ENCODE measurements at regions not wholly inside any gene's neighbourhood (a gene's known extent, or its start where the extent isn't known, plus 50 kb on each side); places are given as distances from the start of the nearest gene placed in this dataset.

GRCh38 chr15:29919380-29919881, 97.2 kb upstream of the TJP1 start (continued):
- no peak for TF ChIP-seq ARID4A (CRISPR knock-in tag; IDR thresholded peaks at IDR 0.05; ENCODE audit: borderline replicate concordance)

- H3K36me3 ChIP-seq (replicated peaks in 1 of 2; ENCODE audit: control insufficient read depth in 1 of 2, insufficient read depth in 2 of 2, low read length in 2 of 2): no peaks in the 10 kb centered on the region
- CTCF ChIA-PET (ENCODE audit: low intra/inter-chr PET ratio, low total read pairs): no interaction called here
- H3K9ac ChIP-seq (ENCODE audit: insufficient read depth, low read depth, low read length): no peak overlapping the region
- POLR2A ChIA-PET: no interaction called here
- BruUV-seq (replicated peaks): no TSS peak
- H3K4me2 ChIP-seq (ENCODE audit: low read depth, low read length): no peak overlapping the region
- H3K9me3 ChIP-seq (ENCODE audit: low read length): no peaks in the 10 kb centered on the region
- ATAC-seq (no peak), DNase-seq (ENCODE audit: low spot score) (no peak), FAIRE-seq (no peak)
- intact Hi-C loops (cut with micrococcal nuclease; ENCODE audit: unreplicated experiment): no loop called here
- no peak overlapping the region for H3K4me3 ChIP-seq (replicated peaks in 1 of 3; ENCODE audit: insufficient read depth in 1 of 3, low read depth in 2 of 3, low read length in 3 of 3)
- H3K27ac ChIP-seq (ENCODE audit: extremely low read length, insufficient read depth, low read length): no peak overlapping the region
- H3K27me3 ChIP-seq (ENCODE audit: control insufficient read depth in 1 of 2, insufficient read depth in 2 of 2, low read length in 2 of 2): no peaks in the 10 kb centered on the region
- 56% methylated on average over 11 of the region's 11 CpGs for WGBS (ENCODE audit: low lambda C conversion rate)
- no peaks in the 10 kb centered on the region for H3K79me2 ChIP-seq (ENCODE audit: insufficient read depth, low read length)
- H3K4me1 ChIP-seq (ENCODE audit: insufficient read depth, low read length): no peaks in the 10 kb centered on the region
- in situ Hi-C loops (cut with HindIII; ENCODE audit: extremely low pct_ligation_motif_present, low pct_unique_long_range_greater_than_20kb): no loop called here
- H4K20me1 ChIP-seq (ENCODE audit: insufficient read depth, low read length): 0 out of 2 replicates have a peak, but pooled peaks cover 3% of the 10 kb centered on the region
- H2AFZ ChIP-seq (ENCODE audit: low read length): no peak overlapping the region
- TF ChIP-seq CSRNP2 (CRISPR knock-in tag; conservative IDR thresholded peaks at IDR 0.05; ENCODE audit: low read depth) (no peak), ATF1 (CRISPR knock-in tag; IDR thresholded peaks at IDR 0.05) (no peak), MIXL1 (CRISPR knock-in tag; IDR thresholded peaks at IDR 0.05) (no peak), ZNF713 (CRISPR knock-in tag; IDR thresholded peaks at IDR 0.05) (no peak), PBX3 (CRISPR knock-in tag; IDR thresholded peaks at IDR 0.05; ENCODE audit: borderline replicate concordance) (no peak), MIER2 (CRISPR knock-in tag; IDR thresholded peaks at IDR 0.05) (no peak), EEA1 (CRISPR knock-in tag; IDR thresholded peaks at IDR 0.05; ENCODE audit: borderline replicate concordance) (no peak), ZBTB3 (CRISPR knock-in tag; IDR thresholded peaks at IDR 0.05; ENCODE audit: borderline replicate concordance, low read depth) (no peak), NFIC (IDR thresholded peaks at IDR 0.05; ENCODE audit: low read length) (no peak), ZNF781 (CRISPR knock-in tag; IDR thresholded peaks at IDR 0.05; ENCODE audit: borderline replicate concordance, not compliant biosample characterization) (no peak)
Measured at GRCh38 chr15:29917600-29918597, 95.6 kb upstream of the TJP1 start.
